Left colon (tissue), 2 donors: ENCODE measurements at regions not wholly inside any gene's neighbourhood (a gene's known extent, or its start where the extent isn't known, plus 50 kb on each side); places are given as distances from the start of the nearest gene placed in this dataset.

ENCODE experiments used
- ATAC-seq: fragments of 200-7000 bp; cut with Tn5 transposase; one replicate; pipeline ENCODE4 v1.9.1; 2020; ENCODE audit warnings: mild to moderate bottlenecking, moderate library complexity
- DNase-seq, 2 donors: peaks; one replicate each; pipeline ENCODE4 v3.0.0-alpha.2; 2020
- intact Hi-C, 2 donors: fragments of 100-400 bp; cut with DNase I in 1 of 2; cut with micrococcal nuclease in 1 of 2; formaldehyde crosslinking; loops; one replicate each; pipeline versions ENCODE4 v1.11.2 to v1.14.0; 2022; cut with DNase I, micrococcal nuclease
- donor health status: DM: no; HTN: no; CAD: no.
- donor health status: DM: yes; HTN: yes; CAD: no.

GRCh38 chr15:95598251-95598855 is 732.1 kb upstream of the NR2F2 start:
- ATAC-seq (no peak), DNase-seq (no peak)
- intact Hi-C loops = no loop called here

- intact Hi-C loops = no loop called here
- DNase-seq (no peak), ATAC-seq (no peak)
These were observed 730.1 kb upstream of the NR2F2 start for GRCh38 chr15:95600367-95600766.

- no peak for DNase-seq
- intact Hi-C loops = no loop called here
- no peak for ATAC-seq
These were observed 729.6 kb upstream of the NR2F2 start for GRCh38 chr15:95600884-95601283.

- no peak for ATAC-seq
These were observed 729.0 kb upstream of the NR2F2 start for GRCh38 chr15:95601525-95601924.

GRCh38 chr15:95603802-95604201 is 726.7 kb upstream of the NR2F2 start:
- DNase-seq (no peak), ATAC-seq (no peak)
- intact Hi-C loops = no loop called here

More at GRCh38 chr15:95601525-95601924, 729.0 kb upstream of the NR2F2 start:
- intact Hi-C loops = no loop called here
- no peak for DNase-seq

GRCh38 chr15:95604634-95605036 is 725.9 kb upstream of the NR2F2 start:
- ATAC-seq (no peak), DNase-seq (no peak)
- intact Hi-C loops = no loop called here

GRCh38 chr15:95605098-95605497 is 725.4 kb upstream of the NR2F2 start:
- ATAC-seq = no peak
- intact Hi-C loops = no loop called here
- no peak for DNase-seq

GRCh38 chr15:95606551-95606950 is 723.9 kb upstream of the NR2F2 start:
- intact Hi-C loops = no loop called here
- no peak for DNase-seq
- ATAC-seq = no peak

- DNase-seq (no peak), ATAC-seq (no peak)
- intact Hi-C loops = no loop called here
These were observed 722.1 kb upstream of the NR2F2 start for GRCh38 chr15:95608371-95608770.

- ATAC-seq = no peak
- intact Hi-C loops = no loop called here
These were observed 721.4 kb upstream of the NR2F2 start for GRCh38 chr15:95609096-95609495.

GRCh38 chr15:95610945-95611344 is 719.6 kb upstream of the NR2F2 start:
- intact Hi-C loops = no loop called here
- DNase-seq (no peak), ATAC-seq (no peak)

More at GRCh38 chr15:95609096-95609495, 721.4 kb upstream of the NR2F2 start:
- DNase-seq = no peak

- DNase-seq (no peak), ATAC-seq (no peak)
- intact Hi-C loops = no loop called here
These were observed 715.1 kb upstream of the NR2F2 start for GRCh38 chr15:95615436-95615835.

GRCh38 chr15:95616306-95616705 is 714.2 kb upstream of the NR2F2 start:
- intact Hi-C loops = no loop called here
- ATAC-seq (no peak), DNase-seq (no peak)

GRCh38 chr15:95620934-95621579 is 709.4 kb upstream of the NR2F2 start:
- no peak for DNase-seq
- intact Hi-C loops = no loop called here
- ATAC-seq = no peak

- ATAC-seq = no peak
- intact Hi-C loops = no loop called here
- DNase-seq = no peak
These were observed 707.7 kb upstream of the NR2F2 start for GRCh38 chr15:95622843-95623242.

- intact Hi-C loops = no loop called here
- ATAC-seq = no peak
- DNase-seq = no peak
These were observed 706.4 kb upstream of the NR2F2 start for GRCh38 chr15:95624100-95624499.

GRCh38 chr15:95624616-95625361 is 705.7 kb upstream of the NR2F2 start:
- ATAC-seq = no peak
- intact Hi-C loops = no loop called here

GRCh38 chr15:95626501-95627361 is 703.8 kb upstream of the NR2F2 start:
- DNase-seq (no peak), ATAC-seq (no peak)
- intact Hi-C loops = no loop called here

More at GRCh38 chr15:95624616-95625361, 705.7 kb upstream of the NR2F2 start:
- DNase-seq = no peak

- ATAC-seq (no peak), DNase-seq (no peak)
- intact Hi-C loops = no loop called here
These were observed 700.9 kb upstream of the NR2F2 start for GRCh38 chr15:95629503-95630168.
